ENCODE measurements at regions not wholly inside any gene's neighbourhood (a gene's known extent, or its start where the extent isn't known, plus 50 kb on each side); places are given as distances from the start of the nearest gene placed in this dataset.
"Not testable (repeated sequence)": the region's sequence is repeated elsewhere in the genome, so short reads cannot be mapped to it uniquely, and the experiment has no call there.

DNA sequence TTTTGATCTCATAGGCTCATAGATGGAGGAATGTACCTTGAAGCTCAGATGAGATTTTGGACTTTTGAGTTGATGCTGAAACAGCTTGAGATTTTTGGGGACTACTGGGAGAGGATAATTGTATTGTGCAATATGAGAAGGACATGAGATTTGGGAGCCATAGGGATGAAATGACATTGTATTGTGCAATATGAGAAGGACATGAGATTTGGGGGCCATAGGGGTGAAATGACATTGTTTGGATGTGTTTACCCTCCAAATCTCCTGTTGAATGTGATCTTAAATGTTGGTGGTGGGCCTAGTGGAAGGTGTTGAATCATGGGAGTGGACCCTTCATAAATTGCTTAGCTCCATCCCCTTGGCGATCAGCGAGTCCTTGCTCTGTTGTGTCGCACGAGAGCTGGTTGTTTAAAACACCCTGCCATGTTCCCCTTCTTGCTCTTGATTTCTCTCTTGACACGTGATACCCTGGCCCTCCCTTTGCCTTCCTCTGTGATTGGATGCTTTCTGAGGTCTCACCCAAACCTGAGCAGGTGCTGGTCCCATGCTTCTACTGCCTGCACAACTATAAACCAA, 110.9 kb upstream of the TPTE start:
- not testable (repeated sequence) for H3K4me3 ChIP-seq (ENCODE audit: insufficient read depth, low read depth, low read length); H3K27me3 ChIP-seq (ENCODE audit: control insufficient read depth, insufficient read depth, low read length); DNase-seq; H3K36me3 ChIP-seq (replicated peaks; ENCODE audit: control insufficient read depth, insufficient read depth, low read length)

DNA sequence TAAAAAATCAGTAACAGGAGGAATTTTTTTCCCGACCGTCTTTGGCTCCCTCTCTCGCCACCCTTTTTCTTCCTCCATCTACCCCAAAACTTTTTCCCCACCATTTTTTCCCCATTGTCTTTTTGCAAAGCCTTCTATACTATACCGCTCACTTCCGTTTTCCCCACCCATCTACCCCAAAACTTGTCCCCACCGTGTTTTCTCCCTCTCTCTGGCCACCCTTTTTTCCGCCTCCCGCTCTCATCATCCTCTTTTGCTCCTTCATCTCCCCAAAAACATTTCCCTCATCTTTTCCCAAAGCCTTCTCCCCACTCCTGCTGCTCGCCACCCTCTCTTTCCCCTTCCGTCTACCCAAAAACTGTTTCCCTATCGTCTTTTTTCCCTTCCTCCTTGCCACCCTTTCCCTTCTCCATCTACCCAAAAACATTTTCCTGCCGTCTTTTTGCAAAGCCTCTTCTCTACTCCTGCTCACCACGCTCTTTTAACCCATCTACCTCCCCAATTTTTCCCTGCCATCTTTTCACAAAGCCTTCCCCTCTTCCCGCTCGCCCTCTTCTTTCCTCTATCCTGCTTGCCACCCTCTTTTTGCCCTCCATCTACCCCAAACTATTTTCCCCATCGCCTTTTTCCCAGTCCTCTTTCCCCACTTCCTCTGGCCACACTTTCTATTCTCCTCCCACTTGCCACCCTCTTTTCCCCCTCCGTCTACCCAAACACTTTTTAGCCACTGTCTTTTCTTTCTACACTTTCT, 109.4 kb upstream of the TPTE start:
- H3K36me3 ChIP-seq (replicated peaks; ENCODE audit: control insufficient read depth, insufficient read depth, low read length); H3K27me3 ChIP-seq (ENCODE audit: control insufficient read depth, insufficient read depth, low read length); DNase-seq; H3K4me3 ChIP-seq (ENCODE audit: insufficient read depth, low read depth, low read length): not testable (repeated sequence)

DNA sequence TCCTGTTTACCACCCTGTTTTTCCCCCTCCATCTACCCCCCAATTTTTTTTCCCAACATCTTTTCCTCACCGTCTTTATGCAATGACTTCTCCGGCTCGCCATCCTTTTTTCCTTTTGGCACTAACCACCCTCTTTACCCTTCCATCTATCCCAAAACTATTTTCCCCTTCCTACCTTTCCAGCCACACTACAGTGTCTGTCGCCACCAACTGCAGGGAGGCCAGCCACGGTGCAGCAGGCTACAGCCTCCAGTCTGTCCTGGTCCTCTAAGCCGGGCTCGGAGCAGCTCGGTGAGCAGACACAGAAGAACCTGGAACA, 108.5 kb upstream of the TPTE start:
- DNase-seq; H3K4me3 ChIP-seq (ENCODE audit: insufficient read depth, low read depth, low read length); H3K27me3 ChIP-seq (ENCODE audit: control insufficient read depth, insufficient read depth, low read length); H3K36me3 ChIP-seq (replicated peaks; ENCODE audit: control insufficient read depth, insufficient read depth, low read length): not testable (repeated sequence)

DNA sequence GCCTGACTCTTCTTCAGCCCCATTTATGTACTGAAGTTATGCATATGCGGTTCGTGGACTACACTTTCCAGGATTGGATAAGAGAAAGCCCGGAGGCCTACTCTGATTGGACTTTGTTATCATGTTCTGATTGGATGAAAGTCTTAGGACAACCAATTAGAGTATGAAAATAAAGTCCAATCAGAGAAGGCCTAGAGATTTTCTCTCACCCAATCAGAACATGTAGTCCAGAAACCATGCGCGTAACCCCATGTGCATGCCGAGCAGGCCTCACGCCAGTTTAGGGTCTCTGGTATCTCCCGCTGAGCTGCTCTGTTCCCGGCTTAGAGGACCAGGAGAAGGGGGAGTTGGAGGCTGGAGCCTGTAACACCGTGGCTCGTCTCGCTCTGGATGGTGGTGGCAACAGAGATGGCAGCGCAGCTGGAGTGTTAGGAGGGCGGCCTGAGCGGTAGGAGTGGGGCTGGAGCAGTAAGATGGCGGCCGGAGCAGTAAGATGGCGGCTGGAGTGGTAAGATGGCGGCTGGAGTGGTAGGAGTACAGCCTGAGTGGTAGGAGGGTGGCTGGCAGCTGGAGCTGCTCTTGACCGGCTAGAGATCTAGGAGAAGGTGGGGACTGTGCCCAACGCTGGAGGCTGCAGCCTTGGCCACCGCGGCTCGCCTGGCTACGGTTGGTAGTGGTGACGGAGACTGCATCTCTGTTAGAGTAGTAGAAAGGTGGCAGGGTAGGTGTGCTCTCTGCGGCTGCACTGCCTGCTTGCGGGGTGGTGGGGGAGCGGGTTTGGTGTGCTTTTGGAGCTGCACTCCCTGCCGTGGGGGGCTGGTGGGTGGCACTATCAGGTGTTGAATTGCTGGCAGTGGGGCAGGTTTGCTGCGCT, 107.9 kb upstream of the TPTE start:
- not testable (repeated sequence) for H3K36me3 ChIP-seq (replicated peaks; ENCODE audit: control insufficient read depth, insufficient read depth, low read length); H3K4me3 ChIP-seq (ENCODE audit: insufficient read depth, low read depth, low read length); H3K27me3 ChIP-seq (ENCODE audit: control insufficient read depth, insufficient read depth, low read length)
- DNase-seq, result peak; percentile 24

DNA sequence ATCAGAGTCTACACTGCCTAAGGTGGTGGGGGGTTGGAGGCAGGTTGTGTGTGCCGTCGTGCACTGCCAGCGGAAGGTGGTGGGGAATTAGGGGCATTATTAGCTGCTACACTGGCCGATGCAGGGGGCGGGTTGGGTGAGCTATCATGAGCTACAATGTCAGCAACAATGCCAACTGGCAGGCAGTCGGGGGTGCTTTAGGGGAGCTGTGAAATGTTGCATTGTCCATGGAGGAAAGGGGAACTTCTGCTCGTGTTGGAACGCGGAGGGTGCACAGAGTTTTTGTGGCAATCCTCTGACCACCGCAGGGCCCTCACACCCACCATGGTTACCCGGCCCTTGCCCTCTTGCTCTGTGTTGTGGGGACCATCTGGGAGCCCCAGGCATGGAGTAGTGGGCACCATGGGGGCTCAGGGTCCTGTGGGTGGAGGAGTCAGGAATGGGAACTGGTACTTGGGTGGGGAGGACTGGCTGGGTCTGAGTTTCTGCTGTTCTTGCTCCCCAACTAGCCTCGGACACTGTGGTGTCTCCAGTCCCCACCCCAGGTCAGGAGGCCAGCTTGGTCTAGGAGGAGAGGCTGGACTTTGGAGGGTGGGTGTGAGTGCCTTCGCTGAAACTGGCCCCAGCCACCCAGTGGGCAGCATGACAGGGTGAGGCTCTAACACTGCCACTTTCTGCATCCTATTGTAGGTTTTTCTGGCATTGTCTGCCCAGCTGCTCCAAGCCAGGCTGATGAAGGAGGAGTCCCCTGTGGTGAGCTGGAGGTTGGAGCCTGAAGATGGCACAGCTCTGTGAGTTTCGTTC, 107.1 kb upstream of the TPTE start:
- H3K27me3 ChIP-seq (ENCODE audit: control insufficient read depth, insufficient read depth, low read length); H3K4me3 ChIP-seq (ENCODE audit: insufficient read depth, low read depth, low read length); H3K36me3 ChIP-seq (replicated peaks; ENCODE audit: control insufficient read depth, insufficient read depth, low read length): not testable (repeated sequence)
- DNase-seq, result peak; percentile 22

DNA sequence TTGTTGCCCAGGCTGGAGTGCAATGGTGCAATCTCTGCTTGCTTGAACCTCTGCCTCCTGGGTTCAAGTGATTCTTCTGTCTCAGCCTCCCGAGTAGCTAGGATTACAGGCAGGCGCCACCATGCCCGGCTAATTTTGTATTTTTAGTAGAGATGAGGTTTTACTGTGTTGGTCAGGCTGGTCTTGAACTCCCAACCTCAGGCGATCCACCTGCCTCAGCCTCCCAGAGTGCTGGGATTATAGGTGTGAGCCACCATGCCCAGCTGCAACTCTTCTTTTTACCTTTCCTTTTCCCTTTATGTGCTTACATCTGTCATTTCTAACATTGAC, 106.5 kb upstream of the TPTE start:
- not testable (repeated sequence) for H3K4me3 ChIP-seq (ENCODE audit: insufficient read depth, low read depth, low read length)

DNA sequence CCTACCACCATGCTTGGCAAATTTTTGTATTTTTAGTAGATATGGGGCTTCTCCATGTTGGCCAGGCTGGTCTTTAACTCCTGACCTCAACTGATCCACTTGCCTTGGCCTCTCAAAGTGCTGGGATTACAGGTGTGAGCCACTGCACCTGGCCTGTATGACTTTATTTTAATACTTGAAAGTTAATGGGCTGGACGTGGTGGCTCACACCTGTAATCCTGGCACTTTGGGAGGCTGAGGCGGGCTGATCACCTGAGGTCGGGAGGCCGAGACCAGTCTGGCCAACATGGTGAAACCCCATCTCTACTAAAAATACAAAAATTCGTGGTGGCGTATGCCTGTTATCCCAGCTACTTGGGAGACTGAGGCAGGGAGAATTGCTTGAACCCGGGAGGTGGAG, 105.9 kb upstream of the TPTE start:
- H3K27me3 ChIP-seq (ENCODE audit: control insufficient read depth, insufficient read depth, low read length); DNase-seq; H3K4me3 ChIP-seq (ENCODE audit: insufficient read depth, low read depth, low read length); H3K36me3 ChIP-seq (replicated peaks; ENCODE audit: control insufficient read depth, insufficient read depth, low read length): not testable (repeated sequence)

More for the DNA sequence above, 106.5 kb upstream of the TPTE start:
- H3K36me3 ChIP-seq (replicated peaks; ENCODE audit: control insufficient read depth, insufficient read depth, low read length); H3K27me3 ChIP-seq (ENCODE audit: control insufficient read depth, insufficient read depth, low read length): not testable (repeated sequence)
- DNase-seq, result peak; percentile 5

DNA sequence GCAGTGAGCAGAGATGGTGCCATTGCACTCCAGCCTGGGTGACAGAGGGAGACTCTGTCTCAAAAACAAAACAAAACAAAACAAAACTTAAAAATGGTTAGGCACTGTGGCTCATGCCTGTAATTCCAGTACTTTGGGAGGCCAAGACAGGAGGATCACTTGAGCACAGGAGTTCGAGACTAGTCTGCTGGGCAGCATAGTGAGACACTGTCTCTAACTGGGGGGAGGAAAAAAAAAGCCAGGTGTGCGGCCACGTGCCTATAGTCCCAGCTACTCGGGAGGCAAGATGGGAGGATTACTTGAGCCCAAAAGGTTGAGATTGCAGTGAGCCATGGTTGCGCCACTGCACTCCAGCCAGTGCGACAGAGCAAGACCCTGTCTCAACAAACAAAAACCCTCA, 105.5 kb upstream of the TPTE start:
- peak; percentile 5 for DNase-seq
- H3K27me3 ChIP-seq (ENCODE audit: control insufficient read depth, insufficient read depth, low read length); H3K36me3 ChIP-seq (replicated peaks; ENCODE audit: control insufficient read depth, insufficient read depth, low read length); H3K4me3 ChIP-seq (ENCODE audit: insufficient read depth, low read depth, low read length): not testable (repeated sequence)

DNA sequence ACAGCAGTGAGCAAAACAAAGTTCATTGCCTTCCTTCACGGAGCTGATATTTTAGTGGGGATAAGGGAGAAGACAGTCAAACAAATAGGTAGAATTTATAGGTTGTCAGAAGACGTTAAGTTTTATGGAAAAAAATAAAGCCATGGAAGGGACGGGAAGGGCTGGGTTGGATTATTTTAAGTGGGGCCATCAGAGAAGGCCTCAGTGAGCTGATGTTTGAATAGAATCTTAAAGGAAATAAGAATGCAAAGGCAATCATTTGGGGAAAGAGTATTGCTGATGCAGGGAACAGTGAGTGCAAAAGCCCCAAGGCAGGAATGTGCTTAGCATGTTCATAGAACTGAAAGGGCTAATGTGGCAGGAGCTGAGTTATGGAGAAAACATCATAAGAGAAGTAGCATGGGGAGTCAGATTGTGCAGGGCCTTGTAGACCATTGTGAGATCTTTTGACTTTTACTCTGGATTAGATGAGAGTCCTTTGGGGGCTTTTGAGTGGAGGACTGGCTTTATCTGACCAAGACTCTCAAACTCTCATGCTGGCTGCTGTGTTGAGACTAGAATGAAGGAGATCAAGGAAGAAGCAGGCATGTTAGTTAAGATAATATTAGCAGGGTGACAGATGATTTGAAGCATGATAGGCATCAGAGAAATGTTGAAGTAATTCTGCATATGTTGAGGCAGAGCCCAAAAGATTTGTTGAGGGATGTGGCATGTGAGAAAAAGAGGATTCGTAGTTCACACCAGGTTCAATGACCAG, 104.5 kb upstream of the TPTE start:
- peak; percentile 12 for DNase-seq
- H3K36me3 ChIP-seq (replicated peaks; ENCODE audit: control insufficient read depth, insufficient read depth, low read length); H3K27me3 ChIP-seq (ENCODE audit: control insufficient read depth, insufficient read depth, low read length); H3K4me3 ChIP-seq (ENCODE audit: insufficient read depth, low read depth, low read length): not testable (repeated sequence)

DNA sequence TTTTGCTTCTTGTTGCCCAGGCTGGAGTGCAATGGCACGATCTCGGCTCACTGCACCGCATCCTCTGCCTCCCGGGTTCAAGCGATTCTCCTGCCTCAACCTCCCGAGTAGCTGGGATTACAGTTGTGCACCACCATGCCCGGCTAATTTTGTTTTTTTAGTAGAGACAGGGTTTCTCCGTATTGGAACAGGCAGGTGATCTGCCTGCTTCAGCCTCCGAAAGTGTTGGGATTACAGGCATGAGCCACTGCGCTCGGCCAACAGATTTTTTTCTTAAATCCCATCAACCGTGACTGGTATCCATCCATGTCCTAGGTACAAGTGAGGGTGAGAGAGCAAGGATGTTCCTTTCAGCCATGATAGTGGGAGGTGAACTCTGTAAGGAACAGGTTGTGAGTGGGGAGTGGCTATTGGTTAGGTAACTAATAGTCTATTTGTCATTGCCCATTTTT, 103.8 kb upstream of the TPTE start:
- H3K4me3 ChIP-seq (ENCODE audit: insufficient read depth, low read depth, low read length); H3K27me3 ChIP-seq (ENCODE audit: control insufficient read depth, insufficient read depth, low read length); H3K36me3 ChIP-seq (replicated peaks; ENCODE audit: control insufficient read depth, insufficient read depth, low read length): not testable (repeated sequence)
- peak; percentile 40 for DNase-seq

DNA sequence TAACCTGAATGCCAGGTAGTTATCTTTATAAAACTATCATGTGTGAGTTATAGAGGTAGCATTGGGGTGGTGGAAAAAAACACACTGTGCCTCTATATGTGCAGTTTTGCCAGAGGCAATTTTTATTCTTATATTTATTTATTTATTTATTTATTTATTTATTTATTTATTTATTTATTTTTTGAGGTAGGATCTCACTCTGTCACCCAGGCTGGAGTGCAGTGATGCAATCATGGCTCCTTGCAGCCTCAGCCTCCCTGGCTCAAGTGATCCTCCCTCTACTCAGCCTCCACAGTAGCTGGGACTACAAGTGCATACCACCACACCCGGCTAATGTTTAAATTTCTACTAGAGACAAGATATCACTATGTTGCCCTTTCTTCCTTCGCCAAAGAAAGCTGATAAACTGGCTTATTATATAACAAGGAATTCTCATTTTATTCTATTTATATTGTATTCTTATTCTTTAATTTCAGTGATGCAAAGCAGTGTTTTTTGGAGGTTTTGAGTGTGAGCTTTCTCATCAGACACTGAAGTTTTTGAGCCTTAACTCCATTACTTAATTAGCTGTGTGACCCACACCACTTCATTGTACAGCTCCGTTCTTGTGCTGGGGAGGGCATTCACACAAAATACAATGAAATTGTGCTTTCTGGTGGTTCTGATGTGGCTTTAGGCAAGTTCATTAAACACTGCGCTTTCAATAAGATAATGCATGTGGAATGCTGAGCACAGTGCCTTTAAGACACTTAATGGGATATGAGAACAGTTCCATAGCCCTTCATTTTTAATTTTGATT, 102.9 kb upstream of the TPTE start:
- peak; percentile 3 for DNase-seq
- H3K27me3 ChIP-seq (ENCODE audit: control insufficient read depth, insufficient read depth, low read length); H3K4me3 ChIP-seq (ENCODE audit: insufficient read depth, low read depth, low read length); H3K36me3 ChIP-seq (replicated peaks; ENCODE audit: control insufficient read depth, insufficient read depth, low read length): not testable (repeated sequence)

DNA sequence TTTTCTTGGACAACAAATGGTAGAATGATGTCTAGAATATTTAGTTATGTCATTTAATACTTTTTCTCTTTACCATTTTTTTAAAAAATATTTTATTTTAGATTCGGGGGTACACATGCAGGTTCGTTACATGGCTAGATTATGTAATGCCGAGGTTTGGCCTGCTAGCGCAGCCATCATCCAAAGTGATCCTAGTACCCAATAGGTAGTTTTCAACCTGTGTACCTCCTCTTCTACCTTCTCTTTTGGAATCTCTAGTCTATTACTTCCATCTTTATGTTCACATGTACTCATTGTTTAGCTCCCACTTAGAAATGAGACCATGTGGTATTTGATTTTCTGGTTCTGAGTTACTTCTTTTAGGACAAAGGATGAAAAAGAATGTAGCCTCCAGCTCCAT, 100.2 kb upstream of the TPTE start:
- H3K36me3 ChIP-seq (replicated peaks; ENCODE audit: control insufficient read depth, insufficient read depth, low read length); DNase-seq; H3K27me3 ChIP-seq (ENCODE audit: control insufficient read depth, insufficient read depth, low read length); H3K4me3 ChIP-seq (ENCODE audit: insufficient read depth, low read depth, low read length): not testable (repeated sequence)

DNA sequence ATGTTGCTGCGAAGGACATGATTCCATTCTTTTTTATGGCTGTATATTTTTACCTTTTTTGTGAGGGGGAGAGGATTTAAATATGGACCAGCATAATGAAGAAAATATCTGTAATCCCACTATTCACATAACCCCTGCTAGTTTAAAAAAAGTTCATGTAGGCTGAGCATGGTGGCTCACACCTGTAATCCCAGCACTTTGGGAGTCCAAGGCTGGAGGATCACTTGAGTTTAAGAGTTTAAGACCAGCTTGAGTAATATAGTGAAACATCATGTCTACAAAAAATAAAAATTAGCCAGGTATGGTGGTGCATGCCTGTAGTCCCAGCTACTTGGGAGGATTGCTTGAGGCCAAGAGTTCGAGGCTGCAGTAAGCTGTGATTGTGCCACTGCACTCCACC, 99.8 kb upstream of the TPTE start:
- not testable (repeated sequence) for H3K27me3 ChIP-seq (ENCODE audit: control insufficient read depth, insufficient read depth, low read length); H3K36me3 ChIP-seq (replicated peaks; ENCODE audit: control insufficient read depth, insufficient read depth, low read length); DNase-seq; H3K4me3 ChIP-seq (ENCODE audit: insufficient read depth, low read depth, low read length)
